Vagina (tissue), 2 donors: ENCODE measurements at regions not wholly inside any gene's neighbourhood (a gene's known extent, or its start where the extent isn't known, plus 50 kb on each side); places are given as distances from the start of the nearest gene placed in this dataset.

Experiments used
- CTCF ChIP-seq, 3 experiments: fragments of 450-650 bp in 2 of 3; fragments of 200-600 bp in 1 of 3; sonication (generic) in 1 of 3; IDR thresholded peaks; one replicate each; pipeline ENCODE4 v1.5.1; 2017 to 2019; ENCODE audit warnings: antibody characterized with exemption in 3 of 3, mild to moderate bottlenecking in 2 of 3, moderate library complexity in 2 of 3
- POLR2AphosphoS5 ChIP-seq, 2 donors: sonication (generic); formaldehyde crosslinking; IDR thresholded peaks; one replicate each; pipeline ENCODE4 v1.9.0; 2017; ENCODE audit warnings: antibody characterized with exemption in 2 of 2, mild to moderate bottlenecking in 2 of 2, low read depth in 1 of 2; ENCODE audit not compliant: insufficient read depth in 1 of 2

DNA sequence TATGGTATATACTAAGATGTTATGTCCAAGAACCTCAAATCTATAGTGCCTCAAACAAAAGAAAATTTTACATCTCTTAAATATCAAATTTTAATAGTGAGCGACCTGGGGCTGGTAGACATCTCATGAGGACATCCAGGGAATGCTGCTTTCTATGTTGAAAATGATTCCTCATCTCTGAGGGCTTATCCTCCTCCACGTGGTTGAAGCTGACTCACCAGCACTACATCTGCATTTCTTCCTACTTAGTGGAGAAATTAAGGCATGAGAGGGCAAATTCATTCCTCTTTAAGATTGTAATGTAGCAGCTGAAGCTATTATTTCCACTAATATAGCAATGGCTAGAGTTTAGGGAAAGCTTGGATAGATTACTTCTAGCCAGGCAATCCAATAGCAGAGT lies 529.5 kb downstream of the COL11A1 start:
- TF ChIP-seq POLR2AphosphoS5 (IDR thresholded peaks at IDR 0.05; ENCODE audit: insufficient read depth in 1 of 2, low read depth in 1 of 2) (no peak), CTCF (IDR thresholded peaks at IDR 0.05) (no peak)
